Spleen (tissue), 7 donors: ENCODE measurements at regions not wholly inside any gene's neighbourhood (a gene's known extent, or its start where the extent isn't known, plus 50 kb on each side); places are given as distances from the start of the nearest gene placed in this dataset.

Experiments used
- POLR2A ChIP-seq, 3 donors: fragments of 450-650 bp; IDR thresholded peaks; one replicate each; pipeline ENCODE4 v1.5.1; 2017; ENCODE audit warnings: antibody characterized with exemption in 3 of 3, mild to moderate bottlenecking in 1 of 3
- TF ChIP-seq, protein P1 (sequence below), 11 experiments: fragments of 200-600 bp in 7 of 11; fragments of 450-650 bp in 4 of 11; sonication (generic) in 4 of 11; IDR thresholded peaks in 8 of 11; conservative IDR thresholded peaks in 3 of 11; 1 replicate in 7 of 11; 2 replicates in 4 of 11; pipeline versions ENCODE4 v1.4.0 to v1.8.0; 2016 to 2021; ENCODE audit warnings: antibody characterized with exemption in 11 of 11, inconsistent platforms in 4 of 11, mild to moderate bottlenecking in 1 of 11
- donor health status: DM: no; HTN: no; CAD: no; lungs with moderate emphysema.
- donor health status: DM: no; HTN: no; CAD: no.
- donor health status: DM: no; HTN: no; CAD: no.

- TF ChIP-seq, protein P1, sequence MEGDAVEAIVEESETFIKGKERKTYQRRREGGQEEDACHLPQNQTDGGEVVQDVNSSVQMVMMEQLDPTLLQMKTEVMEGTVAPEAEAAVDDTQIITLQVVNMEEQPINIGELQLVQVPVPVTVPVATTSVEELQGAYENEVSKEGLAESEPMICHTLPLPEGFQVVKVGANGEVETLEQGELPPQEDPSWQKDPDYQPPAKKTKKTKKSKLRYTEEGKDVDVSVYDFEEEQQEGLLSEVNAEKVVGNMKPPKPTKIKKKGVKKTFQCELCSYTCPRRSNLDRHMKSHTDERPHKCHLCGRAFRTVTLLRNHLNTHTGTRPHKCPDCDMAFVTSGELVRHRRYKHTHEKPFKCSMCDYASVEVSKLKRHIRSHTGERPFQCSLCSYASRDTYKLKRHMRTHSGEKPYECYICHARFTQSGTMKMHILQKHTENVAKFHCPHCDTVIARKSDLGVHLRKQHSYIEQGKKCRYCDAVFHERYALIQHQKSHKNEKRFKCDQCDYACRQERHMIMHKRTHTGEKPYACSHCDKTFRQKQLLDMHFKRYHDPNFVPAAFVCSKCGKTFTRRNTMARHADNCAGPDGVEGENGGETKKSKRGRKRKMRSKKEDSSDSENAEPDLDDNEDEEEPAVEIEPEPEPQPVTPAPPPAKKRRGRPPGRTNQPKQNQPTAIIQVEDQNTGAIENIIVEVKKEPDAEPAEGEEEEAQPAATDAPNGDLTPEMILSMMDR (IDR thresholded peaks at IDR 0.05 in 8 of 11, conservative IDR thresholded peaks at IDR 0.05 in 3 of 11), result no peak
- TF ChIP-seq POLR2A (IDR thresholded peaks at IDR 0.05), result no peak
These were observed 84.1 kb downstream of the GPR88 start for GRCh38 chr1:100622037-100622436.
